ENCODE measurements at regions not wholly inside any gene's neighbourhood (a gene's known extent, or its start where the extent isn't known, plus 50 kb on each side); places are given as distances from the start of the nearest gene placed in this dataset.

DNA sequence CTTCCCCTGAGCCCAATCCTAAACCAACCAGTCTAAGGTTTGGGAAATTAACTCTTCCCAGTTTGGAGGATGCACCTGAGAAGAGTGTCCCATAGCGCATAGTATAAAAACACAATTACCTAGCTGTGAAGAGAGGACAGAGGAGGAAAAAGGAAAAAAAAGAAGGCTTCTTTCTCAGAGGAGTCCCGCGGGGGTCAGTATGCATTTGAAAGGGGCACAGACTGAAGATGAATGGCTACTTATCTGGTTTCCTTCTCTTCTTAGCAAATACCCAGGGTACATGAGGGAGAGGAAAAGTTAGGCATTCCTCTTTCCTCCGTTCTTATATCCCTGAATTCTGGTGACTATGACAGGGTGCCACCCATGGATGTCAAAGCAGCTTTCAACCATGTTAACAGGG lies 96.9 kb downstream of the TMEM47 start:
- in situ Hi-C loops (cut with MboI; ENCODE audit: low sequenced_read_pairs in 4 of 4) (no loop called here), intact Hi-C loops (cut with DNase I; ENCODE audit: low total_unique reads) (no loop called here)
- TF ChIP-seq POLR2A (IDR thresholded peaks at IDR 0.05), result no peak
- TF ChIP-seq, protein P1, sequence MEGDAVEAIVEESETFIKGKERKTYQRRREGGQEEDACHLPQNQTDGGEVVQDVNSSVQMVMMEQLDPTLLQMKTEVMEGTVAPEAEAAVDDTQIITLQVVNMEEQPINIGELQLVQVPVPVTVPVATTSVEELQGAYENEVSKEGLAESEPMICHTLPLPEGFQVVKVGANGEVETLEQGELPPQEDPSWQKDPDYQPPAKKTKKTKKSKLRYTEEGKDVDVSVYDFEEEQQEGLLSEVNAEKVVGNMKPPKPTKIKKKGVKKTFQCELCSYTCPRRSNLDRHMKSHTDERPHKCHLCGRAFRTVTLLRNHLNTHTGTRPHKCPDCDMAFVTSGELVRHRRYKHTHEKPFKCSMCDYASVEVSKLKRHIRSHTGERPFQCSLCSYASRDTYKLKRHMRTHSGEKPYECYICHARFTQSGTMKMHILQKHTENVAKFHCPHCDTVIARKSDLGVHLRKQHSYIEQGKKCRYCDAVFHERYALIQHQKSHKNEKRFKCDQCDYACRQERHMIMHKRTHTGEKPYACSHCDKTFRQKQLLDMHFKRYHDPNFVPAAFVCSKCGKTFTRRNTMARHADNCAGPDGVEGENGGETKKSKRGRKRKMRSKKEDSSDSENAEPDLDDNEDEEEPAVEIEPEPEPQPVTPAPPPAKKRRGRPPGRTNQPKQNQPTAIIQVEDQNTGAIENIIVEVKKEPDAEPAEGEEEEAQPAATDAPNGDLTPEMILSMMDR (IDR thresholded peaks at IDR 0.05 in 4 of 5, conservative IDR thresholded peaks at IDR 0.05 in 1 of 5), result no peak
- DNase-seq (no peak), ATAC-seq (no peak)
- H3K9me3 ChIP-seq, result no peaks in the 10 kb centered on the region
- no peaks in the 10 kb centered on the region for H3K4me1 ChIP-seq
- no peak overlapping the region for H3K4me3 ChIP-seq
- no peak overlapping the region for H3K27ac ChIP-seq
- H3K36me3 ChIP-seq, result no peaks in the 10 kb centered on the region
- H3K27me3 ChIP-seq, result no peaks in the 10 kb centered on the region

DNA sequence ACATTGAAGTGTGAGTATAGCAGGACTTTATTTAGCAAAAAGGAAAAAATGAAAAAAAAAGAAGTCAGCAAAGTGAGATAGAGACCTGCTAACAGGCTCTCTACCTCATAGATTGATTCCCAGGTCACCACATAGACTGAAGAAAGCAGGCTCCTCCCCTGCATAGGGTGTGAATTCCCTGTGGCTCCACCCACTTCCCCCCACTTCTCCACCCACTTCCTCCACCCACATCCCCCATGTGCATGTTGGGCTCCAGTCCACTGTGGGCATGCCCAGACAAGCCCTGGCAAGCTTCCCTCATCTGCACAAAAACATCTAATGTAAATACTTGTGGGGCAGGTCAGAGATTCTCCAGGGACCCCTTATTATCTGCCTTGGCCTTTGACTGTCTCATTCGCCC lies 97.8 kb downstream of the TMEM47 start:
- H3K9me3 ChIP-seq, result no peaks in the 10 kb centered on the region
- no peak overlapping the region for H3K27ac ChIP-seq
- no peak for TF ChIP-seq POLR2A (IDR thresholded peaks at IDR 0.05)
- TF ChIP-seq, protein P1 (IDR thresholded peaks at IDR 0.05 in 4 of 5, conservative IDR thresholded peaks at IDR 0.05 in 1 of 5), result no peak
- intact Hi-C loops (cut with DNase I; ENCODE audit: low total_unique reads), result no loop called here
- H3K36me3 ChIP-seq, result no peaks in the 10 kb centered on the region
- no peak for DNase-seq
- ATAC-seq, result no peak
- H3K27me3 ChIP-seq, result no peaks in the 10 kb centered on the region
- no peak overlapping the region for H3K4me3 ChIP-seq
- H3K4me1 ChIP-seq, result no peaks in the 10 kb centered on the region
- in situ Hi-C loops (cut with MboI; ENCODE audit: low sequenced_read_pairs in 4 of 4), result no loop called here

DNA sequence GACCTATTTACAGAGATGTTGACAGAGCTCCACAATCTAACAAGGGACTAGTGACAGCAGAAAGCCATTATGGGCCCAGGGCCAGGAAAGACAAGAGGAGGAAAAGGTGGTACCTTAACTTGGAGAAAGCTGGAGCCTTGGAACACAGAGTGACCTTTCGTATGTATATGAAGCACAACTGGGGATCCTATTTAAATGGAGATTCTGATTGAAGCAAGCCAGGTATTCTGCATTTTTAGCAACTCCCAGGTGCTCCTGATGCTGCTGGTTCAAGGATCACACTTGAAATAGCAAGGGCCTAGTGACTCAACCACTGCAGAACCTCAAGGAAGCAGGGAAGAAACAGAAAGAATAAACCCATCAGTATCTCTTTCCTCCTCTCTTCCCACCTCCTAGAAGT lies 99.4 kb downstream of the TMEM47 start:
- TF ChIP-seq, protein P1 (IDR thresholded peaks at IDR 0.05 in 4 of 5, conservative IDR thresholded peaks at IDR 0.05 in 1 of 5), result no peak
- TF ChIP-seq POLR2A (IDR thresholded peaks at IDR 0.05), result no peak
- intact Hi-C loops (cut with DNase I; ENCODE audit: low total_unique reads) (no loop called here), in situ Hi-C loops (cut with MboI; ENCODE audit: low sequenced_read_pairs in 4 of 4) (no loop called here)
- H3K4me1 ChIP-seq, result no peaks in the 10 kb centered on the region
- DNase-seq (no peak), ATAC-seq (no peak)
- no peaks in the 10 kb centered on the region for H3K9me3 ChIP-seq
- H3K27ac ChIP-seq, result no peak overlapping the region
- H3K36me3 ChIP-seq, result no peaks in the 10 kb centered on the region
- H3K27me3 ChIP-seq, result no peaks in the 10 kb centered on the region
- H3K4me3 ChIP-seq, result no peak overlapping the region

DNA sequence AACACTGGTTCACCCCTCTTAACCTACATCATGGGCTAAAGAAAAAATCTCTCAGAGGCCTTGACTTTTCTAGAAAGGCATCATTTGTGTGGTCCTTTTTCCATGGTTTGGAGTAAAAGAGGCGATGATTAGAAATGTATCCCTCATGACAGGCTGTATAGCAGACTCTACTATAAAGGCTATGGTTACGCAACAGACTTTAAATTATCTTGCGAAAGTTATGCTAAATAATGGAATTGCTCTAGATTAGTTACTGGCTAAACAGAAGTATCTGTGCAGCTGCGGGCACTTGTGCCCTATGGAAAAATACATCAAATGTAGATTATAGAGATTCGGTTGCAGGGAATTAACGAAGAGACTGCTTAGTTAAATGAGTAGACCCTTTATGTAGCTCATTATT lies 101.6 kb downstream of the TMEM47 start:
- intact Hi-C loops (cut with DNase I; ENCODE audit: low total_unique reads), result no loop called here
- no peak for DNase-seq
- in situ Hi-C loops (cut with MboI; ENCODE audit: low sequenced_read_pairs in 4 of 4), result no loop called here
- Histone ChIP-seq H3K4me3 (no peak overlapping the region), H3K36me3 (no peaks in the 10 kb centered on the region), H3K27me3 (no peaks in the 10 kb centered on the region), H3K27ac (no peak overlapping the region), H3K4me1 (no peaks in the 10 kb centered on the region), H3K9me3 (no peaks in the 10 kb centered on the region)
- no peak for TF ChIP-seq POLR2A (IDR thresholded peaks at IDR 0.05)
- TF ChIP-seq, protein P1 (IDR thresholded peaks at IDR 0.05 in 4 of 5, conservative IDR thresholded peaks at IDR 0.05 in 1 of 5), result no peak
- ATAC-seq, result no peak

DNA sequence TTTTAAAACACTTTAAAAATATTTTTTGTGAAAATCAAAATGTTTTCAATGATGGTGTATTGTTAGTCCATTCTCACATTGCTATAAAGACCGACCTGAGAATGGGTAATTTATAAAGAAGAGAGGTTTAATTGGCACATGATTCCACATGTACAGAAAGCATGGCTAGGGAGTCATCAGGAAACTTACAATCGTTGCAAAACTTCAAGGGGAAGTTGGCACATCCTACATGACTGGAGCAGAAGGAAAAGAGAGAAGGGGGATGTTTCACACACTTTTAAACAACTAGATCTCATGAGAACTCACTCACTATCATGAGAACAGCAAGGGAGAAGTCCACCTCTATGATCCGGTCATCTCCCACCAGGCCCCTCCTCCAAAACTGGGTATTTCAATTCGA lies 110.7 kb downstream of the TMEM47 start:
- intact Hi-C loops (cut with DNase I; ENCODE audit: low total_unique reads), result no loop called here
- H3K27me3 ChIP-seq, result no peaks in the 10 kb centered on the region
- no peaks in the 10 kb centered on the region for H3K36me3 ChIP-seq
- H3K9me3 ChIP-seq, result no peaks in the 10 kb centered on the region
- DNase-seq (no peak), ATAC-seq (no peak)
- in situ Hi-C loops (cut with MboI; ENCODE audit: low sequenced_read_pairs in 4 of 4), result no loop called here
- no peak overlapping the region for H3K27ac ChIP-seq
- TF ChIP-seq, protein P1 (IDR thresholded peaks at IDR 0.05 in 4 of 5, conservative IDR thresholded peaks at IDR 0.05 in 1 of 5), result no peak
- TF ChIP-seq POLR2A (IDR thresholded peaks at IDR 0.05), result no peak
- H3K4me1 ChIP-seq, result no peaks in the 10 kb centered on the region
- H3K4me3 ChIP-seq, result no peak overlapping the region

All from gastrocnemius medialis (tissue), 4 donors.